HEK293T (cell line): ENCODE measurements at regions not wholly inside any gene's neighbourhood (a gene's known extent, or its start where the extent isn't known, plus 50 kb on each side); places are given as distances from the start of the nearest gene placed in this dataset.

Experiments
- BHLHE40 ChIP-seq: fragments of 450-650 bp; IDR thresholded peaks from 2 replicates; pipeline ENCODE4 v1.6.1; 2016; ENCODE audit warnings: mild to moderate bottlenecking, moderate library complexity, borderline replicate concordance
- CTBP1 ChIP-seq: fragments of 450-650 bp; IDR thresholded peaks from 2 replicates; pipeline ENCODE4 v1.6.1; 2016; ENCODE audit warnings: borderline replicate concordance
- ELF4 ChIP-seq: fragments of 450-650 bp; IDR thresholded peaks from 2 replicates; pipeline ENCODE4 v1.6.1; 2017; ENCODE audit warnings: antibody characterized with exemption
- FOXA1 ChIP-seq: fragments of 450-650 bp; IDR thresholded peaks from 2 replicates; pipeline ENCODE4 v1.6.1; 2016; ENCODE audit warnings: mild to moderate bottlenecking
- FOXK2 ChIP-seq: fragments of 450-650 bp; IDR thresholded peaks from 2 replicates; pipeline ENCODE4 v1.6.1; 2016; ENCODE audit warnings: mild to moderate bottlenecking
- HDGF ChIP-seq: fragments of 450-650 bp; IDR thresholded peaks from 2 replicates; pipeline ENCODE4 v1.6.1; 2017; ENCODE audit warnings: antibody characterized with exemption, borderline replicate concordance
- LEF1 ChIP-seq: fragments of 450-650 bp; IDR thresholded peaks from 2 replicates; pipeline ENCODE4 v1.6.1; 2017; ENCODE audit warnings: mild to moderate bottlenecking, borderline replicate concordance
- NFRKB ChIP-seq: fragments of 450-650 bp; IDR thresholded peaks from 2 replicates; pipeline ENCODE4 v1.6.1; 2016; ENCODE audit warnings: mild to moderate bottlenecking, moderate library complexity
- SP1 ChIP-seq: fragments of 450-650 bp; IDR thresholded peaks from 2 replicates; pipeline ENCODE4 v1.6.1; 2017
- SUZ12 ChIP-seq: fragments of 450-650 bp; IDR thresholded peaks from 2 replicates; pipeline ENCODE4 v1.6.1; 2016; ENCODE audit warnings: mild to moderate bottlenecking
- TARDBP ChIP-seq: fragments of 450-650 bp; IDR thresholded peaks from 2 replicates; pipeline ENCODE4 v1.6.1; 2016
- ZNF384 ChIP-seq: fragments of 450-650 bp; IDR thresholded peaks from 2 replicates; pipeline ENCODE4 v1.6.1; 2016

DNA sequence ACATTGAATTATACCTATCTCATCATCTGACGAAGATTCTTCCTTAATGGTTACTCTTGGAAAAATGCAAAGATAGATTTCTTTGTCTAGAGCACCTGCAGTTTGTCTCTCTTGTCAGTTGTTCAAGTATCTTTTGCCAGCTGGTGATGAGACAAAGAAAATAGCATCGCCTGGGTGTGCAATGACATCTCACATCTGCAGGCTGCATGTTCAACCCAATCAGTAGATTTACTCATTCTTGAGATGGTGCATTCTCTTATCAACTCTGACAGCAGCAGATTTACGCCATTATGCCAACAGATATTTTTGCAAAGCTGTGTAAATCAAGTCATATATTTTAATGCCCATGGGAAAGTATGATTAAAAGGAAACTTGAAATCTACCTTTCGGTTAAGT lies 164.6 kb upstream of the PDGFD start:
- no peak for TF ChIP-seq NFRKB
- no peak for TF ChIP-seq ELF4
- no peak for TF ChIP-seq SP1
- TF ChIP-seq TARDBP, result no peak
- no peak for TF ChIP-seq FOXK2
- TF ChIP-seq BHLHE40, result no peak
- TF ChIP-seq SUZ12, result no peak
- TF ChIP-seq FOXA1, result no peak
- TF ChIP-seq HDGF, result no peak
- no peak for TF ChIP-seq LEF1
- no peak for TF ChIP-seq ZNF384
- TF ChIP-seq CTBP1, result no peak
